HEK293 (cell line): ENCODE measurements at regions not wholly inside any gene's neighbourhood (a gene's known extent, or its start where the extent isn't known, plus 50 kb on each side); places are given as distances from the start of the nearest gene placed in this dataset.

ENCODE experiments used
- CTCF ChIA-PET: fragments of 350-600 bp; formaldehyde crosslinking; extraction: SDS; loops from one replicate; lab custom pipeline; 2021; ENCODE audit warnings: antibody characterized with exemption; lab: Yijun Ruan, JAX
- POLR2A ChIA-PET: fragments of 300-600 bp; formaldehyde crosslinking; extraction: SDS; loops from one replicate; lab custom pipeline; 2020; ENCODE audit warnings: antibody characterized with exemption, inconsistent platforms; lab: Yijun Ruan, JAX
- H3K27ac ChIP-seq: fragments of 200-500 bp; sonication (Bioruptor generic); 2 replicates; pipeline ENCODE4 v1.5.1; 2014; ENCODE audit warnings: low read depth, low read length, control low read depth, inconsistent platforms; ENCODE audit errors: extremely low read depth
- H3K36me3 ChIP-seq, 2 experiments: fragments of 200-500 bp in 1 of 2; sonication (Bioruptor generic) in 1 of 2; 1 replicate in 1 of 2; 2 replicates in 1 of 2; pipeline ENCODE4 v1.5.1; 2014 to 2017; ENCODE audit warnings: inconsistent platforms in 2 of 2, low read length in 2 of 2; ENCODE audit not compliant: control insufficient read depth in 2 of 2, insufficient read depth in 1 of 2
- H3K4me1 ChIP-seq: fragments of 200-500 bp; sonication (Bioruptor generic); 2 replicates; pipeline ENCODE4 v1.5.1; 2014; ENCODE audit warnings: mild to moderate bottlenecking, low read length, inconsistent platforms; ENCODE audit not compliant: control insufficient read depth, insufficient read depth
- H3K4me3 ChIP-seq: 2 replicates; pipeline ENCODE4 v1.5.1; 2011; ENCODE audit warnings: low read depth, mild to moderate bottlenecking, control low read depth, low read length, moderate library complexity
- H3K9me3 ChIP-seq: fragments of 200-500 bp; sonication (Bioruptor generic); 2 replicates; pipeline ENCODE4 v1.5.1; 2014; ENCODE audit warnings: low read depth, low read length, inconsistent platforms; ENCODE audit not compliant: control insufficient read depth, insufficient read depth
- BCL6B ChIP-seq: fragments of 450-650 bp; formaldehyde crosslinking; IDR thresholded peaks from 2 replicates; pipeline ENCODE4 v1.5.1; 2017; ENCODE audit warnings: missing biosample characterization, missing genetic modification characterization
- HOXA7 ChIP-seq: sonication (generic); formaldehyde crosslinking; IDR thresholded peaks from 2 replicates; pipeline ENCODE4 v1.8.1; 2022; ENCODE audit warnings: missing genetic modification reagents, borderline replicate concordance
- KLF1 ChIP-seq: fragments of 450-650 bp; formaldehyde crosslinking; IDR thresholded peaks from 2 replicates; pipeline ENCODE4 v1.5.1; 2016; ENCODE audit warnings: missing biosample characterization, missing genetic modification characterization
- PRDM4 ChIP-seq: fragments of 450-650 bp; formaldehyde crosslinking; IDR thresholded peaks from 2 replicates; pipeline ENCODE4 v1.5.1; 2017; ENCODE audit warnings: missing biosample characterization, missing genetic modification characterization
- ZNF248 ChIP-seq: fragments of 450-650 bp; formaldehyde crosslinking; IDR thresholded peaks from 2 replicates; pipeline ENCODE4 v1.5.1; 2017; ENCODE audit warnings: missing biosample characterization, missing genetic modification characterization
- ZNF394 ChIP-seq: fragments of 450-650 bp; formaldehyde crosslinking; IDR thresholded peaks from 2 replicates; pipeline ENCODE4 v1.5.1; 2016; ENCODE audit warnings: missing biosample characterization, missing genetic modification characterization, mild to moderate bottlenecking, moderate library complexity, borderline replicate concordance
- ZNF404 ChIP-seq: fragments of 450-650 bp; formaldehyde crosslinking; IDR thresholded peaks from 2 replicates; pipeline ENCODE4 v1.5.1; 2017; ENCODE audit warnings: missing biosample characterization, missing genetic modification characterization
- ZNF423 ChIP-seq: fragments of 450-650 bp; formaldehyde crosslinking; IDR thresholded peaks from 2 replicates; pipeline ENCODE4 v1.5.1; 2016; ENCODE audit warnings: missing biosample characterization, missing genetic modification characterization
- ZNF529 ChIP-seq: fragments of 450-650 bp; formaldehyde crosslinking; IDR thresholded peaks from 2 replicates; pipeline ENCODE4 v1.5.1; 2017; ENCODE audit warnings: missing genetic modification characterization, missing biosample characterization; ENCODE audit not compliant: insufficient replicate concordance
- ZNF549 ChIP-seq: fragments of 450-650 bp; IDR thresholded peaks from 2 replicates; pipeline ENCODE4 v1.5.1; 2018; ENCODE audit warnings: missing biosample characterization, missing genetic modification characterization, mild to moderate bottlenecking, inconsistent platforms, moderate library complexity
- ZNF558 ChIP-seq: fragments of 450-650 bp; formaldehyde crosslinking; IDR thresholded peaks from 2 replicates; pipeline ENCODE4 v1.5.1; 2016; ENCODE audit warnings: missing biosample characterization, missing genetic modification characterization
- ZNF596 ChIP-seq: fragments of 450-650 bp; IDR thresholded peaks from 2 replicates; pipeline ENCODE4 v1.5.0; 2018; ENCODE audit warnings: missing biosample characterization, mild to moderate bottlenecking, missing genetic modification characterization, moderate library complexity
- ZNF610 ChIP-seq: fragments of 450-650 bp; formaldehyde crosslinking; IDR thresholded peaks from 2 replicates; pipeline ENCODE4 v1.5.1; 2016; ENCODE audit warnings: missing biosample characterization, missing genetic modification characterization, borderline replicate concordance
- ZNF654 ChIP-seq: fragments of 450-650 bp; formaldehyde crosslinking; IDR thresholded peaks from 2 replicates; pipeline ENCODE4 v1.5.1; 2016; ENCODE audit warnings: low read depth, missing biosample characterization, missing genetic modification characterization
- ZSCAN4 ChIP-seq: fragments of 450-650 bp; formaldehyde crosslinking; IDR thresholded peaks from 2 replicates; pipeline ENCODE4 v1.5.1; 2017; ENCODE audit warnings: missing biosample characterization, missing genetic modification characterization
- TF ChIP-seq, protein P1 (sequence below): fragments of 450-650 bp; IDR thresholded peaks from 2 replicates; pipeline ENCODE4 v1.5.1; 2018; ENCODE audit warnings: missing biosample characterization, mild to moderate bottlenecking, missing genetic modification characterization
- TF ChIP-seq, protein P2 (sequence below): fragments of 450-650 bp; formaldehyde crosslinking; IDR thresholded peaks from 2 replicates; pipeline ENCODE4 v1.5.1; 2016; ENCODE audit warnings: missing biosample characterization, missing genetic modification characterization

DNA sequence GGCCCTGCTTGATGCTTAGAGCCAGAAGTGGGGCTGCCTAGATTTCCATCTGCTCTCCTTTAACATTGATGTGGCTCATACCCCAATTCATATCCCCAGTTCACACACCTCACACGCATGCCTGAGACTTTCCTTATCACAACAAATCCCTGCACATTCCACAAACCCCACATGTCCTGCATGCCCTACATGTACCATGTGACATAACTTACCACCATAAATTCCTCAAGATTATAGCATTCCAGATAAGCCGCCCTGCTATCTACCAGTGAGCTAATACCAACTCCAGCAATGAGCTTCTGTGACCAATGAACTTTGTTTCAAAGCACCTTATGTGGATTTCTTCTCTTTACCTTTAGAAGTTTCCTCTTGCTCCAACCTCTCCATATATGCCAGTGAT lies 104.7 kb upstream of the RAB11FIP2 start:
- Histone ChIP-seq H3K36me3 (no peaks in the 10 kb centered on the region), H3K27ac (no peak overlapping the region), H3K4me3 (no peak overlapping the region), H3K9me3 (no peaks in the 10 kb centered on the region), H3K4me1 (no peaks in the 10 kb centered on the region)
- ChIA-PET CTCF (no interaction called here), POLR2A (no interaction called here)
- TF ChIP-seq HOXA7 (CRISPR knock-in tag) (no peak), KLF1 (tag by site-specific recombination) (no peak), ZNF558 (tag by site-specific recombination) (no peak), ZNF404 (tag by site-specific recombination) (no peak)

GRCh38 chr10:118148247-118148646 lies 101.5 kb upstream of the RAB11FIP2 start:
- H3K27ac ChIP-seq = no peak overlapping the region
- POLR2A ChIA-PET = no interaction called here
- H3K36me3 ChIP-seq = no peaks in the 10 kb centered on the region
- no peak overlapping the region for H3K4me3 ChIP-seq
- H3K9me3 ChIP-seq = no peaks in the 10 kb centered on the region
- CTCF ChIA-PET = interaction anchor here (0.6 kb wide), 1 partner anchor 17 kb away, joined by 3 read pairs; no protein-coding TSS in a partner anchor
- no peaks in the 10 kb centered on the region for H3K4me1 ChIP-seq
- no peak for TF ChIP-seq ZNF248 (tag by site-specific recombination)
- TF ChIP-seq ZNF394 (tag by site-specific recombination) = no peak
- TF ChIP-seq, protein P1, sequence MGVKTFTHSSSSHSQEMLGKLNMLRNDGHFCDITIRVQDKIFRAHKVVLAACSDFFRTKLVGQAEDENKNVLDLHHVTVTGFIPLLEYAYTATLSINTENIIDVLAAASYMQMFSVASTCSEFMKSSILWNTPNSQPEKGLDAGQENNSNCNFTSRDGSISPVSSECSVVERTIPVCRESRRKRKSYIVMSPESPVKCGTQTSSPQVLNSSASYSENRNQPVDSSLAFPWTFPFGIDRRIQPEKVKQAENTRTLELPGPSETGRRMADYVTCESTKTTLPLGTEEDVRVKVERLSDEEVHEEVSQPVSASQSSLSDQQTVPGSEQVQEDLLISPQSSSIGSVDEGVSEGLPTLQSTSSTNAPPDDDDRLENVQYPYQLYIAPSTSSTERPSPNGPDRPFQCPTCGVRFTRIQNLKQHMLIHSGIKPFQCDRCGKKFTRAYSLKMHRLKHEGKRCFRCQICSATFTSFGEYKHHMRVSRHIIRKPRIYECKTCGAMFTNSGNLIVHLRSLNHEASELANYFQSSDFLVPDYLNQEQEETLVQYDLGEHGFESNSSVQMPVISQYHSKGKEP (tag by site-specific recombination) = no peak
- TF ChIP-seq BCL6B = no peak
- TF ChIP-seq ZNF610 (tag by site-specific recombination) = no peak
- no peak for TF ChIP-seq ZSCAN4 (tag by site-specific recombination)
- no peak for TF ChIP-seq ZNF529 (tag by site-specific recombination)

DNA sequence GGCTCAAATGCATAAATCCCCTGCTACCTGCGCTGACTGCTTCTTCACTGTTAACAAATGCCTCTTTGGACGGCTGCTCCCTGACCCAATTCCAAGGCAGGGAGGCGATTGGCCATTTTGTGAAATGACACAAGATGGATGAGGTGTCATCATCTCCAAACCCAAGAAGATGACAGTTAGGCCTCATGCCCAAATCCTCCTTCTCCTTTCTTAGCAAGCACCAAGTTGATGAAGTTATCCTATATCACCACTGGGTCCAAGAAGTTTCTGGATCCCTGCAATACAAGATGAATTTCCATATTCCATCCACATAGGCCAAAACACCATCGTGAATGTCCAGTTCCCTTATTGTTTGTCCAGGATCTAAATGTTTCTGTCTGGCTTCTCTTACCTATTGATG lies 98.5 kb upstream of the RAB11FIP2 start:
- Histone ChIP-seq H3K4me3 (no peak overlapping the region), H3K4me1 (no peaks in the 10 kb centered on the region), H3K27ac (no peak overlapping the region), H3K36me3 (no peaks in the 10 kb centered on the region), H3K9me3 (no peaks in the 10 kb centered on the region)
- CTCF ChIA-PET = interaction anchor here (0.6 kb wide), 1 partner anchor 18 kb away, joined by 4 read pairs; no protein-coding TSS in a partner anchor
- POLR2A ChIA-PET = no interaction called here
- TF ChIP-seq ZNF423 (tag by site-specific recombination) = no peak

DNA sequence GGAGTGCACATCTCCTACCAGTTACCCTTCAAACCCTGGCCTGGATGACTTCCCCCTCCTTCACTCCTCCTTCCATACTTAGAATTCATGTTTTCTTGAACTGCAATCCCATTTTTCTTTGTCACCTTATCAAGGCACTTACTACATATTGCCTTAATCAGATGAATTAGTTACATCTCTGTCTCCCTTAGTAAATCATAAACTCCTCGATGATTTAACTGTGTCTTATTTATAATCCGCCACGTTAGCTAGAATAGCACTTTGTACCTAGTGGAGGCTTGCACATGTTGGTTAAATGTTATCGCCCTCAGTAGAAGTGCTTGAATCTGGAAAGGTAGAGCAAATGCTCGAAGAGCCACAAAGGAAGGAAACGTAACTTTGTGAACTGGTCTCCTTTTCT lies 94.7 kb upstream of the RAB11FIP2 start:
- ChIA-PET POLR2A (no interaction called here), CTCF (no interaction called here)
- H3K4me1 ChIP-seq = no peaks in the 10 kb centered on the region
- no peaks in the 10 kb centered on the region for H3K36me3 ChIP-seq
- TF ChIP-seq, protein P2, sequence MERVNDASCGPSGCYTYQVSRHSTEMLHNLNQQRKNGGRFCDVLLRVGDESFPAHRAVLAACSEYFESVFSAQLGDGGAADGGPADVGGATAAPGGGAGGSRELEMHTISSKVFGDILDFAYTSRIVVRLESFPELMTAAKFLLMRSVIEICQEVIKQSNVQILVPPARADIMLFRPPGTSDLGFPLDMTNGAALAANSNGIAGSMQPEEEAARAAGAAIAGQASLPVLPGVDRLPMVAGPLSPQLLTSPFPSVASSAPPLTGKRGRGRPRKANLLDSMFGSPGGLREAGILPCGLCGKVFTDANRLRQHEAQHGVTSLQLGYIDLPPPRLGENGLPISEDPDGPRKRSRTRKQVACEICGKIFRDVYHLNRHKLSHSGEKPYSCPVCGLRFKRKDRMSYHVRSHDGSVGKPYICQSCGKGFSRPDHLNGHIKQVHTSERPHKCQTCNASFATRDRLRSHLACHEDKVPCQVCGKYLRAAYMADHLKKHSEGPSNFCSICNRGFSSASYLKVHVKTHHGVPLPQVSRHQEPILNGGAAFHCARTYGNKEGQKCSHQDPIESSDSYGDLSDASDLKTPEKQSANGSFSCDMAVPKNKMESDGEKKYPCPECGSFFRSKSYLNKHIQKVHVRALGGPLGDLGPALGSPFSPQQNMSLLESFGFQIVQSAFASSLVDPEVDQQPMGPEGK (tag by site-specific recombination) = no peak
- TF ChIP-seq ZNF654 (tag by site-specific recombination) (no peak), ZNF596 (tag by site-specific recombination) (no peak), PRDM4 (tag by site-specific recombination) (no peak), ZNF549 (tag by site-specific recombination) (no peak)
- H3K27ac ChIP-seq = no peak overlapping the region
- H3K4me3 ChIP-seq = no peak overlapping the region
- no peaks in the 10 kb centered on the region for H3K9me3 ChIP-seq
